WTC11 (cell line): ENCODE measurements at regions not wholly inside any gene's neighbourhood (a gene's known extent, or its start where the extent isn't known, plus 50 kb on each side); places are given as distances from the start of the nearest gene placed in this dataset.

Source experiments
- ATAC-seq: fragments of 200-7000 bp; cut with Tn5 transposase; 2 replicates; pipeline ENCODE4 v1.10.0; 2021; ENCODE audit warnings: mild to moderate bottlenecking, moderate library complexity
- CTCF ChIA-PET: fragments of 300-600 bp; sonication (Branson Sonifier 250); formaldehyde crosslinking; loops from one replicate; lab custom pipeline; 2021; ENCODE audit warnings: antibody characterized with exemption; lab: Charles Lee
- POLR2A ChIA-PET: fragments of 350-600 bp; sonication (Branson Sonifier 250); formaldehyde crosslinking; loops from one replicate; lab custom pipeline; 2021; ENCODE audit warnings: antibody characterized with exemption; lab: Charles Lee
- DNase-seq: peaks from one replicate; pipeline ENCODE4 v3.0.0; 2021; ENCODE audit warnings: low spot score
- H3K27ac Mint-ChIP-seq: 2 replicates; pipeline ENCODE4 v1.8.0; 2021; ENCODE audit warnings: mixed read lengths
- H3K27me3 Mint-ChIP-seq: 2 replicates; pipeline ENCODE4 v1.8.0; 2021; ENCODE audit warnings: low read depth, mild to moderate bottlenecking, moderate library complexity, mixed read lengths
- H3K36me3 Mint-ChIP-seq: 2 replicates; pipeline ENCODE4 v1.8.0; 2021; ENCODE audit warnings: mixed read lengths
- H3K4me1 Mint-ChIP-seq: 2 replicates; pipeline ENCODE4 v1.8.0; 2022; ENCODE audit warnings: mixed read lengths
- H3K4me3 Mint-ChIP-seq: 2 replicates; pipeline ENCODE4 v1.8.0; 2021; ENCODE audit warnings: mild to moderate bottlenecking, moderate library complexity, mixed read lengths
- H3K9me3 Mint-ChIP-seq: 2 replicates; pipeline ENCODE4 v1.8.0; 2021; ENCODE audit warnings: mixed read lengths
- FOXJ3 ChIP-seq: sonication (generic); formaldehyde crosslinking; IDR thresholded peaks from 2 replicates; pipeline ENCODE4 v1.9.0; 2021; ENCODE audit warnings: missing genetic modification reagents, mild to moderate bottlenecking, borderline replicate concordance
- GABPB1 ChIP-seq: sonication (generic); formaldehyde crosslinking; IDR thresholded peaks from 2 replicates; pipeline ENCODE4 v1.8.1; 2023; ENCODE audit warnings: mild to moderate bottlenecking, missing genetic modification reagents
- IRF2 ChIP-seq: sonication (generic); formaldehyde crosslinking; IDR thresholded peaks from 2 replicates; pipeline ENCODE4 v1.8.0; 2022; ENCODE audit warnings: low read depth, missing genetic modification reagents, borderline replicate concordance
- KAT7 ChIP-seq: sonication (generic); formaldehyde crosslinking; IDR thresholded peaks from 2 replicates; pipeline ENCODE4 v1.8.1; 2023; ENCODE audit warnings: missing genetic modification reagents, mild to moderate bottlenecking, borderline replicate concordance
- MYBL2 ChIP-seq: sonication (generic); formaldehyde crosslinking; IDR thresholded peaks from 2 replicates; pipeline ENCODE4 v1.8.1; 2023; ENCODE audit warnings: mild to moderate bottlenecking, moderate library complexity, missing genetic modification reagents
- NFE2L1 ChIP-seq: sonication (generic); formaldehyde crosslinking; IDR thresholded peaks from 2 replicates; pipeline ENCODE4 v1.8.1; 2023; ENCODE audit warnings: missing genetic modification reagents
- OVOL2 ChIP-seq: fragments of 250-450 bp; sonication (Bioruptor Pico); IDR thresholded peaks from 2 replicates; pipeline ENCODE4 v1.9.0; 2021; ENCODE audit warnings: mild to moderate bottlenecking, borderline replicate concordance
- RORB ChIP-seq: fragments of 250-450 bp; sonication (Bioruptor Pico); IDR thresholded peaks from 2 replicates; pipeline ENCODE4 v1.9.0; 2021; ENCODE audit warnings: mild to moderate bottlenecking
- SMAD3 ChIP-seq: sonication (generic); formaldehyde crosslinking; IDR thresholded peaks from 2 replicates; pipeline ENCODE4 v1.8.0; 2022; ENCODE audit warnings: missing genetic modification reagents, mild to moderate bottlenecking, borderline replicate concordance
- SMAD4 ChIP-seq: sonication (generic); formaldehyde crosslinking; IDR thresholded peaks from 2 replicates; pipeline ENCODE4 v1.8.0; 2022; ENCODE audit warnings: mild to moderate bottlenecking, missing genetic modification reagents
- ZNF396 ChIP-seq: fragments of 250-450 bp; sonication (Bioruptor Pico); IDR thresholded peaks from 2 replicates; pipeline ENCODE4 v1.8.0; 2021; ENCODE audit warnings: mild to moderate bottlenecking, moderate library complexity, borderline replicate concordance
- TF ChIP-seq, protein P1 (sequence below): sonication (generic); formaldehyde crosslinking; IDR thresholded peaks from 2 replicates; pipeline ENCODE4 v1.8.0; 2022; ENCODE audit warnings: mild to moderate bottlenecking, missing genetic modification reagents
- TF ChIP-seq, protein P2 (sequence below): fragments of 250-450 bp; sonication (Bioruptor Pico); IDR thresholded peaks from 2 replicates; pipeline ENCODE4 v2.1.2; 2022; ENCODE audit warnings: mild to moderate bottlenecking, moderate library complexity
- TF ChIP-seq, protein P3 (sequence below): sonication (generic); formaldehyde crosslinking; IDR thresholded peaks from 2 replicates; pipeline ENCODE4 v1.8.0; 2023; ENCODE audit warnings: missing genetic modification reagents
- TF ChIP-seq, protein P4 (sequence below): sonication (generic); formaldehyde crosslinking; IDR thresholded peaks from 2 replicates; pipeline ENCODE4 v1.8.1; 2022; ENCODE audit warnings: low read depth, mild to moderate bottlenecking, moderate library complexity, missing genetic modification reagents, borderline replicate concordance
- TF ChIP-seq, protein P5 (sequence below): sonication (generic); formaldehyde crosslinking; IDR thresholded peaks from 2 replicates; pipeline ENCODE4 v1.8.1; 2022; ENCODE audit warnings: low read depth, missing genetic modification reagents, borderline replicate concordance
- TF ChIP-seq, protein P6 (sequence below): sonication (generic); formaldehyde crosslinking; IDR thresholded peaks from 2 replicates; pipeline ENCODE4 v1.8.0; 2022; ENCODE audit warnings: mild to moderate bottlenecking, missing genetic modification reagents
- TF ChIP-seq, protein P7 (sequence below): fragments of 200-600 bp; IDR thresholded peaks from 2 replicates; pipeline ENCODE4 v1.8.0; 2022; ENCODE audit warnings: antibody characterized with exemption
- TF ChIP-seq, protein P8 (sequence below): sonication (generic); formaldehyde crosslinking; IDR thresholded peaks from 2 replicates; pipeline ENCODE4 v1.8.1; 2022; ENCODE audit warnings: mild to moderate bottlenecking, moderate library complexity, missing genetic modification reagents
- TF ChIP-seq, protein P9 (sequence below): sonication (generic); formaldehyde crosslinking; conservative IDR thresholded peaks from 2 replicates; pipeline ENCODE4 v1.8.1; 2022; ENCODE audit warnings: mild to moderate bottlenecking, missing genetic modification reagents

DNA sequence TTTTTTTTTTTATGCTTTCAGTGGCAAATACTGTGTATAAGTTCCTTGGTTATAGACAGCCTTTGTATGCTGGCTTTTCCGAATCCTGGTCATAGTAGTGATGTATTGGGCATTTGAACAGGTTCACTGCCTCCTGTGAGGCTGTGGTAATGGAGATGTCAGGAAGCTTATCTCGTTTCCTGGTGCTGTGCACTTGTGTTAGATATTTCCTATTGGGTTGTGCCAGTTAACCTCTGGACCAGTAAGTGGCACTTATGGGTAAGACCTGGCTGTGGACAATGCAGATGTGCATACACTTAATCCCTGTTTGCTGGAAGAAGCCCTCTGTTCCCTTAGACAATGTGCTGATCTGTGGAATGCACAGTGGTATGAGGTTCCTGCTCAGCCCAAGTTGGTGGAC is 135.4 kb upstream of the KITLG start:
- ChIA-PET POLR2A (no interaction called here), CTCF (interaction anchor here (0.6 kb wide), 1 partner anchor 834 kb away, joined by 3 read pairs; no protein-coding TSS in a partner anchor)
- TF ChIP-seq ZNF396 (CRISPR knock-in tag) (no peak), MYBL2 (CRISPR knock-in tag) (no peak), RORB (CRISPR knock-in tag) (no peak), OVOL2 (no peak), NFE2L1 (CRISPR knock-in tag) (no peak), SMAD3 (no peak), SMAD4 (CRISPR knock-in tag) (no peak), KAT7 (no peak), FOXJ3 (no peak), GABPB1 (no peak), IRF2 (CRISPR knock-in tag) (no peak)
- TF ChIP-seq, protein P1, sequence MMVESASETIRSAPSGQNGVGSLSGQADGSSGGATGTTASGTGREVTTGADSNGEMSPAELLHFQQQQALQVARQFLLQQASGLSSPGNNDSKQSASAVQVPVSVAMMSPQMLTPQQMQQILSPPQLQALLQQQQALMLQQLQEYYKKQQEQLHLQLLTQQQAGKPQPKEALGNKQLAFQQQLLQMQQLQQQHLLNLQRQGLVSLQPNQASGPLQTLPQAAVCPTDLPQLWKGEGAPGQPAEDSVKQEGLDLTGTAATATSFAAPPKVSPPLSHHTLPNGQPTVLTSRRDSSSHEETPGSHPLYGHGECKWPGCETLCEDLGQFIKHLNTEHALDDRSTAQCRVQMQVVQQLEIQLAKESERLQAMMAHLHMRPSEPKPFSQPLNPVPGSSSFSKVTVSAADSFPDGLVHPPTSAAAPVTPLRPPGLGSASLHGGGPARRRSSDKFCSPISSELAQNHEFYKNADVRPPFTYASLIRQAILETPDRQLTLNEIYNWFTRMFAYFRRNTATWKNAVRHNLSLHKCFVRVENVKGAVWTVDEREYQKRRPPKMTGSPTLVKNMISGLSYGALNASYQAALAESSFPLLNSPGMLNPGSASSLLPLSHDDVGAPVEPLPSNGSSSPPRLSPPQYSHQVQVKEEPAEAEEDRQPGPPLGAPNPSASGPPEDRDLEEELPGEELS = no peak
- TF ChIP-seq, protein P2, sequence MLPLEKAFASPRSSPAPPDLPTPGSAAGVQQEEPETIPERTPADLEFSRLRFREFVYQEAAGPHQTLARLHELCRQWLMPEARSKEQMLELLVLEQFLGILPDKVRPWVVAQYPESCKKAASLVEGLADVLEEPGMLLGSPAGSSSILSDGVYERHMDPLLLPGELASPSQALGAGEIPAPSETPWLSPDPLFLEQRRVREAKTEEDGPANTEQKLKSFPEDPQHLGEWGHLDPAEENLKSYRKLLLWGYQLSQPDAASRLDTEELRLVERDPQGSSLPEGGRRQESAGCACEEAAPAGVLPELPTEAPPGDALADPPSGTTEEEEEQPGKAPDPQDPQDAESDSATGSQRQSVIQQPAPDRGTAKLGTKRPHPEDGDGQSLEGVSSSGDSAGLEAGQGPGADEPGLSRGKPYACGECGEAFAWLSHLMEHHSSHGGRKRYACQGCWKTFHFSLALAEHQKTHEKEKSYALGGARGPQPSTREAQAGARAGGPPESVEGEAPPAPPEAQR (CRISPR knock-in tag) = no peak
- TF ChIP-seq, protein P3, sequence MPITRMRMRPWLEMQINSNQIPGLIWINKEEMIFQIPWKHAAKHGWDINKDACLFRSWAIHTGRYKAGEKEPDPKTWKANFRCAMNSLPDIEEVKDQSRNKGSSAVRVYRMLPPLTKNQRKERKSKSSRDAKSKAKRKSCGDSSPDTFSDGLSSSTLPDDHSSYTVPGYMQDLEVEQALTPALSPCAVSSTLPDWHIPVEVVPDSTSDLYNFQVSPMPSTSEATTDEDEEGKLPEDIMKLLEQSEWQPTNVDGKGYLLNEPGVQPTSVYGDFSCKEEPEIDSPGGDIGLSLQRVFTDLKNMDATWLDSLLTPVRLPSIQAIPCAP (CRISPR knock-in tag) = no peak
- TF ChIP-seq, protein P4, sequence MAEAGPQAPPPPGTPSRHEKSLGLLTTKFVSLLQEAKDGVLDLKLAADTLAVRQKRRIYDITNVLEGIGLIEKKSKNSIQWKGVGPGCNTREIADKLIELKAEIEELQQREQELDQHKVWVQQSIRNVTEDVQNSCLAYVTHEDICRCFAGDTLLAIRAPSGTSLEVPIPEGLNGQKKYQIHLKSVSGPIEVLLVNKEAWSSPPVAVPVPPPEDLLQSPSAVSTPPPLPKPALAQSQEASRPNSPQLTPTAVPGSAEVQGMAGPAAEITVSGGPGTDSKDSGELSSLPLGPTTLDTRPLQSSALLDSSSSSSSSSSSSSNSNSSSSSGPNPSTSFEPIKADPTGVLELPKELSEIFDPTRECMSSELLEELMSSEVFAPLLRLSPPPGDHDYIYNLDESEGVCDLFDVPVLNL (CRISPR knock-in tag) = no peak
- TF ChIP-seq, protein P5, sequence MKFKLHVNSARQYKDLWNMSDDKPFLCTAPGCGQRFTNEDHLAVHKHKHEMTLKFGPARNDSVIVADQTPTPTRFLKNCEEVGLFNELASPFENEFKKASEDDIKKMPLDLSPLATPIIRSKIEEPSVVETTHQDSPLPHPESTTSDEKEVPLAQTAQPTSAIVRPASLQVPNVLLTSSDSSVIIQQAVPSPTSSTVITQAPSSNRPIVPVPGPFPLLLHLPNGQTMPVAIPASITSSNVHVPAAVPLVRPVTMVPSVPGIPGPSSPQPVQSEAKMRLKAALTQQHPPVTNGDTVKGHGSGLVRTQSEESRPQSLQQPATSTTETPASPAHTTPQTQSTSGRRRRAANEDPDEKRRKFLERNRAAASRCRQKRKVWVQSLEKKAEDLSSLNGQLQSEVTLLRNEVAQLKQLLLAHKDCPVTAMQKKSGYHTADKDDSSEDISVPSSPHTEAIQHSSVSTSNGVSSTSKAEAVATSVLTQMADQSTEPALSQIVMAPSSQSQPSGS (CRISPR knock-in tag) = no peak
- TF ChIP-seq, protein P6, sequence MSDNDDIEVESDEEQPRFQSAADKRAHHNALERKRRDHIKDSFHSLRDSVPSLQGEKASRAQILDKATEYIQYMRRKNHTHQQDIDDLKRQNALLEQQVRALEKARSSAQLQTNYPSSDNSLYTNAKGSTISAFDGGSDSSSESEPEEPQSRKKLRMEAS = no peak
- TF ChIP-seq, protein P7, sequence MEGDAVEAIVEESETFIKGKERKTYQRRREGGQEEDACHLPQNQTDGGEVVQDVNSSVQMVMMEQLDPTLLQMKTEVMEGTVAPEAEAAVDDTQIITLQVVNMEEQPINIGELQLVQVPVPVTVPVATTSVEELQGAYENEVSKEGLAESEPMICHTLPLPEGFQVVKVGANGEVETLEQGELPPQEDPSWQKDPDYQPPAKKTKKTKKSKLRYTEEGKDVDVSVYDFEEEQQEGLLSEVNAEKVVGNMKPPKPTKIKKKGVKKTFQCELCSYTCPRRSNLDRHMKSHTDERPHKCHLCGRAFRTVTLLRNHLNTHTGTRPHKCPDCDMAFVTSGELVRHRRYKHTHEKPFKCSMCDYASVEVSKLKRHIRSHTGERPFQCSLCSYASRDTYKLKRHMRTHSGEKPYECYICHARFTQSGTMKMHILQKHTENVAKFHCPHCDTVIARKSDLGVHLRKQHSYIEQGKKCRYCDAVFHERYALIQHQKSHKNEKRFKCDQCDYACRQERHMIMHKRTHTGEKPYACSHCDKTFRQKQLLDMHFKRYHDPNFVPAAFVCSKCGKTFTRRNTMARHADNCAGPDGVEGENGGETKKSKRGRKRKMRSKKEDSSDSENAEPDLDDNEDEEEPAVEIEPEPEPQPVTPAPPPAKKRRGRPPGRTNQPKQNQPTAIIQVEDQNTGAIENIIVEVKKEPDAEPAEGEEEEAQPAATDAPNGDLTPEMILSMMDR = no peak
- TF ChIP-seq, protein P8, sequence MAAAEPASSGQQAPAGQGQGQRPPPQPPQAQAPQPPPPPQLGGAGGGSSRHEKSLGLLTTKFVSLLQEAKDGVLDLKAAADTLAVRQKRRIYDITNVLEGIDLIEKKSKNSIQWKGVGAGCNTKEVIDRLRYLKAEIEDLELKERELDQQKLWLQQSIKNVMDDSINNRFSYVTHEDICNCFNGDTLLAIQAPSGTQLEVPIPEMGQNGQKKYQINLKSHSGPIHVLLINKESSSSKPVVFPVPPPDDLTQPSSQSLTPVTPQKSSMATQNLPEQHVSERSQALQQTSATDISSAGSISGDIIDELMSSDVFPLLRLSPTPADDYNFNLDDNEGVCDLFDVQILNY (CRISPR knock-in tag) = no peak
- TF ChIP-seq, protein P9, sequence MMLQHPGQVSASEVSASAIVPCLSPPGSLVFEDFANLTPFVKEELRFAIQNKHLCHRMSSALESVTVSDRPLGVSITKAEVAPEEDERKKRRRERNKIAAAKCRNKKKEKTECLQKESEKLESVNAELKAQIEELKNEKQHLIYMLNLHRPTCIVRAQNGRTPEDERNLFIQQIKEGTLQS = no peak

More for the DNA sequence above, 135.4 kb upstream of the KITLG start:
- Mint-ChIP-seq H3K27me3 (no peaks in the 10 kb centered on the region), H3K4me3 (no peak overlapping the region), H3K9me3 (peaks cover 4% of the 10 kb centered on the region; the same call in 1 of the 2 replicates), H3K27ac (no peak overlapping the region), H3K4me1 (0 out of 2 replicates have a peak, but pooled peaks cover 4% of the 10 kb centered on the region), H3K36me3 (no peaks in the 10 kb centered on the region)
- no peak for DNase-seq
- ATAC-seq = no peak
